ENCODE measurements at regions not wholly inside any gene's neighbourhood (a gene's known extent, or its start where the extent isn't known, plus 50 kb on each side); places are given as distances from the start of the nearest gene placed in this dataset.

GRCh38 chr10:108238261-108238660 lies 1073.8 kb upstream of the SORCS1 start:
- H3K4me1 Mint-ChIP-seq (ENCODE audit: low read depth), result no peaks in the 10 kb centered on the region
- ChIA-PET POLR2A (no interaction called here), CTCF (no interaction called here)
- H3K4me3 Mint-ChIP-seq, result no peak overlapping the region
- no peak for DNase-seq
- ATAC-seq, result no peak
- no peak overlapping the region for H3K27ac Mint-ChIP-seq
- H3K36me3 Mint-ChIP-seq (ENCODE audit: low read depth), result no peaks in the 10 kb centered on the region
- no peaks in the 10 kb centered on the region for H3K27me3 Mint-ChIP-seq (ENCODE audit: low read depth)
- peaks cover 4% of the 10 kb centered on the region for H3K9me3 Mint-ChIP-seq (ENCODE audit: insufficient read depth)

DNA sequence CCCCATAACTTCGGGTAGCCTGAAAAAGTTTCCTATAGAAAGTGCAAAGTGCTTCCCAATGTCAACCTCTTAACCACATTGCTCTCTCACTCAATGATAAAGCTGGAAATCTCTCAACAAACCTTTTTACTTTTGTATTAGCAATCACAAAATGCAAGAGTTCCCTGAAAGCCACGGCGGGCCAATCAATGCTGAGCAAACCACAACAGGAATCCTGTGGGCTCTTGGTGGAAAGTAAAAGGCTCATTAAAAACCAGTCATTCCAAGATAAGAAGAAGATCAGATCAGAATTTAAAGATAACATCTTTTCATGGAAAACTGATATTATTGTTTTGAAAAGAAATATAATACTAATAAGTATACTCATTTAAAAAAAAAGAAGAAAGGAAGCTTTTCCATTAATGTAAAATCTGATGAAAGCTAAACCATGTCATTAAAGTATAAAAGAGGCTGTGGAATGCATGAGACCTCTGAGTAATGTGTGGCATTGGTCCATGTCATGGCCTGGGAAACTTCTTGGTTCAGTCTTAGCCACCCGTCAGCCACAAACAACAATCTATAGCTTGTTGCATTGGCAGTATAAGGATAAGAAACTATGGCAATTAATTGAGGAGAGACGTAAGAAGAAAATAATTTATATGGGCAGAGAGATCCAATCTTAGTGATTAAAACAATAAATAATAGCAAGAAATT lies 1066.1 kb upstream of the SORCS1 start:
- ChIA-PET POLR2A (no interaction called here), CTCF (no interaction called here)
- H3K27me3 Mint-ChIP-seq (ENCODE audit: low read depth), result no peaks in the 10 kb centered on the region

GRCh38 chr10:108208732-108209131 lies 1044.2 kb upstream of the SORCS1 start:
- no peaks in the 10 kb centered on the region for H3K27me3 Mint-ChIP-seq (ENCODE audit: low read depth)
- ATAC-seq (no peak), DNase-seq (no peak)
- no peaks in the 10 kb centered on the region for H3K4me1 Mint-ChIP-seq (ENCODE audit: low read depth)
- no peak overlapping the region for H3K4me3 Mint-ChIP-seq
- no peak overlapping the region for H3K27ac Mint-ChIP-seq
- no peaks in the 10 kb centered on the region for H3K36me3 Mint-ChIP-seq (ENCODE audit: low read depth)
- ChIA-PET CTCF (no interaction called here), POLR2A (no interaction called here)
- H3K9me3 Mint-ChIP-seq (ENCODE audit: insufficient read depth), result peaks cover 15% of the 10 kb centered on the region

More for the DNA sequence above, 1066.1 kb upstream of the SORCS1 start:
- Mint-ChIP-seq H3K4me1 (ENCODE audit: low read depth) (no peaks in the 10 kb centered on the region), H3K27ac (no peak overlapping the region), H3K9me3 (ENCODE audit: insufficient read depth) (peaks cover 3% of the 10 kb centered on the region), H3K4me3 (no peak overlapping the region), H3K36me3 (ENCODE audit: low read depth) (no peaks in the 10 kb centered on the region)
- DNase-seq (no peak), ATAC-seq (no peak)

DNA sequence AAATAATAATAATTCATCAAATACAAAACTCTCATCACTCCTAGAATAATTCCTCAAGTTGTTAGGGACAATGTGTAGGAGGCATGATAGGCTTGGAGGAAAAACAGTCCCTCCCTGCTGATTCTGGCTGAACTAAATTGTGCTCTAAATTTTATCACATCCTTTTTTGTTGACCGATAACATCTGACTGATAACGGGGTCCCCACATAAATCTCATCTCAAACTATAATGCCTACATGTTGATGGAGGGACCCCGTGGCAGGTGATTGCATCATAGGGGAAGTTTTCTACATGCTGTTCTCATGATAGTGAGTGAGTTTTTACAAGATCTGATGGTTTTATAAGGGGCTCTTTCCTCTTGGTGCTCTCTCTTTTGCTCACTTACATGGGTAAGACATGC lies 1043.5 kb upstream of the SORCS1 start:
- POLR2A ChIA-PET, result no interaction called here
- Mint-ChIP-seq H3K9me3 (ENCODE audit: insufficient read depth) (peaks cover 15% of the 10 kb centered on the region), H3K27me3 (ENCODE audit: low read depth) (no peaks in the 10 kb centered on the region), H3K4me3 (no peak overlapping the region), H3K4me1 (ENCODE audit: low read depth) (no peaks in the 10 kb centered on the region), H3K36me3 (ENCODE audit: low read depth) (no peaks in the 10 kb centered on the region), H3K27ac (no peak overlapping the region)
- ATAC-seq (no peak), DNase-seq (no peak)
- CTCF ChIA-PET, result no interaction called here

- no peak overlapping the region for H3K27ac Mint-ChIP-seq
- ChIA-PET CTCF (interaction anchor here (1.6 kb wide), 1 partner anchor 1499 kb away, joined by 4 read pairs; no protein-coding TSS in a partner anchor), POLR2A (no interaction called here)
- H3K4me3 Mint-ChIP-seq, result no peak overlapping the region
- H3K9me3 Mint-ChIP-seq (ENCODE audit: insufficient read depth), result peaks cover 9% of the 10 kb centered on the region
- H3K4me1 Mint-ChIP-seq (ENCODE audit: low read depth), result no peaks in the 10 kb centered on the region
- DNase-seq (no peak), ATAC-seq (no peak)
- no peaks in the 10 kb centered on the region for H3K27me3 Mint-ChIP-seq (ENCODE audit: low read depth)
- H3K36me3 Mint-ChIP-seq (ENCODE audit: low read depth), result no peaks in the 10 kb centered on the region
Observed at GRCh38 chr10:108204528-108205305, 1040.2 kb upstream of the SORCS1 start.

DNA sequence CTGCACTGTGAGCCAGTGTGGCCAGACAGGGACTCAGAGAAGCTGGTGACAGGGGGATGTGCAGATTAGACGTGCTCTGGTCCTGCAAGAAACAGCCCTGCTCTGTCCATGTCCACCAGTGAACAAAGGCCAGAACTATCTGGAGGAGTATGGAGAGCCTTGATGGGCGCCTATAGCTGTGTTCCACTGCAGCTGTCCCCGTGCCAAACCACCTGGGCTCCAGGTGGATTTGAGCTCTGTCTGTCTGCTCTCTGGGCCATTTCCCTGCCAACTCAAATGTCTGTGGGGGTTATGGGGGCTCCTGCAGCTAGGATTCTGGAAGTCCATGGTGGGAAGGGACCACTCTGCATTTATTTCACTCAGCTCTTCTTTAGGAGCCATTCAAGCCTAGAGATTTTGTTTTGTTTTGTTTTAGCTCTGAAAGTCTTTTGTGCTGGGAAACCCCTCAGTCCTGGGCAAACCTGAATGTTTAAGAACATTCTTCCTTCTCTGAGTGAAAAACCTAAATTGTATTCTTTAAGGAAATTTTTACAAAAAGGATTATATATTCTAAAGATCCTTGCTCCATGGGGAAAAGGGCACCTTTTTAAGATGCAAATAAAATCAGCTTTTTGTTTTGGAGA lies 1039.5 kb upstream of the SORCS1 start:
- ChIA-PET CTCF (no interaction called here), POLR2A (no interaction called here)

GRCh38 chr10:108187408-108188012 lies 1023.0 kb upstream of the SORCS1 start:
- H3K27me3 Mint-ChIP-seq (ENCODE audit: low read depth), result no peaks in the 10 kb centered on the region

More for the DNA sequence above, 1039.5 kb upstream of the SORCS1 start:
- no peaks in the 10 kb centered on the region for H3K27me3 Mint-ChIP-seq (ENCODE audit: low read depth)
- no peak overlapping the region for H3K27ac Mint-ChIP-seq
- ATAC-seq (no peak), DNase-seq (no peak)
- H3K36me3 Mint-ChIP-seq (ENCODE audit: low read depth), result no peaks in the 10 kb centered on the region
- H3K4me1 Mint-ChIP-seq (ENCODE audit: low read depth), result no peaks in the 10 kb centered on the region
- no peak overlapping the region for H3K4me3 Mint-ChIP-seq
- peaks cover 9% of the 10 kb centered on the region for H3K9me3 Mint-ChIP-seq (ENCODE audit: insufficient read depth)

DNA sequence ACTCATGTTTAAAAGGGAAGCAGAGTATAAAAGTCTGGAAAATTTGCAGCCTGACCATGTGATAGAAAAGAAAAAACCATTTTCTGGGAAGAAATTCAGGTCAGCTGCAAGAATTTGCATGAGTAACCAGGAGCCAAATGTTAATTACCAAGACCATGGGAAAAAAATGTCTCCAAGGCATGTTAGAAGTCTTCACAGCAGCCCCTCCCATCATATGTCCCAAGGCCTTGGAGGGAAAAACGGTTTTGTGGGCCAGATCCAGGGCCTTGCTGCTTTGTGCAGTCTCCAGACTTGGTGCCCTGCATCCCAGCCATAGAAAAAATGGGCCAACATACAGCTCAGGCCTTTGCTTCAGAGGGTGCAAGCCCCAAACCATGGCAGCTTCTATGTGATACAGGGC lies 1019.6 kb upstream of the SORCS1 start:
- no peak for DNase-seq
- Mint-ChIP-seq H3K36me3 (ENCODE audit: low read depth) (no peaks in the 10 kb centered on the region), H3K27me3 (ENCODE audit: low read depth) (no peaks in the 10 kb centered on the region), H3K4me3 (no peak overlapping the region), H3K9me3 (ENCODE audit: insufficient read depth) (peaks cover 3% of the 10 kb centered on the region), H3K4me1 (ENCODE audit: low read depth) (no peaks in the 10 kb centered on the region), H3K27ac (no peak overlapping the region)
- POLR2A ChIA-PET, result no interaction called here
- CTCF ChIA-PET, result no interaction called here
- no peak for ATAC-seq

More at GRCh38 chr10:108187408-108188012, 1023.0 kb upstream of the SORCS1 start:
- H3K36me3 Mint-ChIP-seq (ENCODE audit: low read depth), result no peaks in the 10 kb centered on the region
- ATAC-seq, result no peak
- peaks cover 3% of the 10 kb centered on the region for H3K9me3 Mint-ChIP-seq (ENCODE audit: insufficient read depth)
- H3K4me1 Mint-ChIP-seq (ENCODE audit: low read depth), result no peaks in the 10 kb centered on the region
- no peak for DNase-seq
- no peak overlapping the region for H3K4me3 Mint-ChIP-seq
- POLR2A ChIA-PET, result no interaction called here
- H3K27ac Mint-ChIP-seq, result no peak overlapping the region
- CTCF ChIA-PET, result no interaction called here

DNA sequence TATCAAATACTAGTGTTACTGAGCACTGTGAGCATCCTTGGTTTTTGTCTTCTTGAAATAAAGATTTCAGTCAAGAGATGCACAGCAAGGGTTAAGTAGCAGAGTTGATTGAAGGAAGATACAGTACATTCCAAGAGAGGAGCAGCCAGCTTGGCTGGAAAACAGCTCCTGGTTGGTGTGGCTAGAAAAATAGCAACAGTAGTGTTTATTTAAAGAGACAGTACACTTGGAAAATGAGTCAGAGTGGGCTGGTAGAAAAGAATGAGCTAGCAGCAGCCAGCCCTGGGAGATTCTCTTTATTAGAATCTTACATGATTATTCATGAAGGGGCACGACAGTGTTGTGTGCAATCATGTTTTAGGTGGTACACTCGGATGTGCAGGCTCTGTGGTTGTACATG lies 1016.4 kb upstream of the SORCS1 start:
- Mint-ChIP-seq H3K4me3 (no peak overlapping the region), H3K27me3 (ENCODE audit: low read depth) (no peaks in the 10 kb centered on the region), H3K9me3 (ENCODE audit: insufficient read depth) (no peaks in the 10 kb centered on the region), H3K27ac (no peak overlapping the region), H3K4me1 (ENCODE audit: low read depth) (no peaks in the 10 kb centered on the region), H3K36me3 (ENCODE audit: low read depth) (no peaks in the 10 kb centered on the region)
- CTCF ChIA-PET, result no interaction called here
- DNase-seq (no peak), ATAC-seq (no peak)
- POLR2A ChIA-PET, result no interaction called here

GRCh38 chr10:108169846-108170245 lies 1005.3 kb upstream of the SORCS1 start:
- DNase-seq (no peak), ATAC-seq (no peak)
- no peaks in the 10 kb centered on the region for H3K27me3 Mint-ChIP-seq (ENCODE audit: low read depth)
- H3K4me3 Mint-ChIP-seq, result no peak overlapping the region
- no peaks in the 10 kb centered on the region for H3K36me3 Mint-ChIP-seq (ENCODE audit: low read depth)
- H3K9me3 Mint-ChIP-seq (ENCODE audit: insufficient read depth), result peaks cover 4% of the 10 kb centered on the region
- POLR2A ChIA-PET, result no interaction called here
- no peaks in the 10 kb centered on the region for H3K4me1 Mint-ChIP-seq (ENCODE audit: low read depth)
- H3K27ac Mint-ChIP-seq, result no peak overlapping the region
- CTCF ChIA-PET, result no interaction called here

DNA sequence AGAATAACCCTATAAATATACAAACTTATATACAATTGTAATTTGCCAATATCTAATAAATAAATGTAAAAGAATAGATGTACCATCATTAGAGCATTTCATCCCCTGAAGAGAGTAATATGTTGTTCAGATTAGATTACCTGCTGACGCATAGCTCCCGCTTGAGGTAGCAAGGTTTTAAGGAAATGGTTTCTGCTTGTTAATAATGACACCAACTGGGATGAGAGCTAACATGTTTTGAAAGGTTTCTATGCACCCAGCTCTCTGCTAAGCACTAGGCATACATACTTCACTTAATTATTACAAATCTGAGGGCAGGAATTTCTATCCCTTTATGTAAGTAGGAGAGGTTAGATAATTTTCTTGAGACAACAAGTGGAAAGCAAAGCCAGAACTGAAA lies 1003.3 kb upstream of the SORCS1 start:
- ChIA-PET POLR2A (no interaction called here), CTCF (no interaction called here)
- no peak overlapping the region for H3K4me3 Mint-ChIP-seq
- H3K27me3 Mint-ChIP-seq (ENCODE audit: low read depth), result no peaks in the 10 kb centered on the region
- H3K9me3 Mint-ChIP-seq (ENCODE audit: insufficient read depth), result peaks cover 4% of the 10 kb centered on the region
- no peaks in the 10 kb centered on the region for H3K4me1 Mint-ChIP-seq (ENCODE audit: low read depth)
- ATAC-seq (no peak), DNase-seq (no peak)
- no peak overlapping the region for H3K27ac Mint-ChIP-seq
- H3K36me3 Mint-ChIP-seq (ENCODE audit: low read depth), result no peaks in the 10 kb centered on the region

DNA sequence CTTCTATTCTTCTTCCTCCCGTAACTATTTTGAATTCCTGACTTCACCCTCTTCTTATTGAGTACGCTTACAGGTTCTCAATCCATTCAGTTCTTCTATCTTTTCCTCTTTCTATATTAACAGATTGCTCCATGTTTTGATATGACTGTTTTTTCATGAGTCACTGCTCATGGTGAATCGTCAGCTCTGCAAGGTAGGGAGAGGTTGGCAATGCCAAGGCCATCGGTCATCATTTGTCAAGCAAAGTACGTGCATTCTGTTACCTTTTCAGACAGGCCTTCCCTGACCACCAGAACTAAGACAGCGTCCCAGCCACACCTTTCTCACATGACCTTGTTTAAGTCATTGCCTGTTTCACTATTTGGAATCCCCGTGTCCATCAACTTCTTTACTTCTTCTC lies 1001.9 kb upstream of the SORCS1 start:
- ATAC-seq (no peak), DNase-seq (no peak)
- Mint-ChIP-seq H3K4me3 (no peak overlapping the region), H3K4me1 (ENCODE audit: low read depth) (no peaks in the 10 kb centered on the region), H3K27me3 (ENCODE audit: low read depth) (no peaks in the 10 kb centered on the region), H3K9me3 (ENCODE audit: insufficient read depth) (peaks cover 4% of the 10 kb centered on the region), H3K36me3 (ENCODE audit: low read depth) (no peaks in the 10 kb centered on the region), H3K27ac (no peak overlapping the region)
- POLR2A ChIA-PET, result no interaction called here
- CTCF ChIA-PET, result no interaction called here

Data from activated CD8-positive, alpha-beta T cell treated with anti-CD3 and anti-CD28 coated beads, Interleukin-2, amount 10 ng/mL, durations not matched to agents 7 days and 5 days (primary cell).